Cardiac muscle cell (in vitro differentiated cells and primary cell): ENCODE measurements at regions not wholly inside any gene's neighbourhood (a gene's known extent, or its start where the extent isn't known, plus 50 kb on each side); places are given as distances from the start of the nearest gene placed in this dataset.

Source experiments
- DNase-seq, 2 donors: peaks; one replicate each; pipeline versions ENCODE4 v3.0.0 to v3.0.0-alpha.2; 2010 to 2017; ENCODE audit warnings: low read depth in 1 of 2, low spot score in 1 of 2
- H3K27ac ChIP-seq: fragments of 200-600 bp; sonication (generic); 2 replicates; pipeline ENCODE4 v1.5.1; 2016
- H3K27me3 ChIP-seq: fragments of 200-600 bp; sonication (generic); 2 replicates; pipeline ENCODE4 v1.6.0; 2016; ENCODE audit warnings: control low read depth
- H3K36me3 ChIP-seq: fragments of 200-600 bp; sonication (generic); 2 replicates; pipeline ENCODE4 v1.5.1; 2016; ENCODE audit warnings: control low read depth
- H3K4me1 ChIP-seq: fragments of 200-600 bp; sonication (generic); 2 replicates; pipeline ENCODE4 v1.8.1; 2017; ENCODE audit warnings: low read depth, mild to moderate bottlenecking, mixed run types
- H3K4me3 ChIP-seq: fragments of 200-600 bp; sonication (generic); 2 replicates; pipeline ENCODE4 v1.5.1; 2016; ENCODE audit warnings: mild to moderate bottlenecking
- H3K9me3 ChIP-seq: fragments of 200-600 bp; sonication (generic); 2 replicates; pipeline ENCODE4 v1.5.1; 2017; ENCODE audit warnings: low read depth, mild to moderate bottlenecking, control low read depth
- TF ChIP-seq, protein P1 (sequence below): IDR thresholded peaks from 2 replicates; pipeline ENCODE4 v1.5.1; 2012; ENCODE audit warnings: low read depth, mild to moderate bottlenecking, low read length

DNA sequence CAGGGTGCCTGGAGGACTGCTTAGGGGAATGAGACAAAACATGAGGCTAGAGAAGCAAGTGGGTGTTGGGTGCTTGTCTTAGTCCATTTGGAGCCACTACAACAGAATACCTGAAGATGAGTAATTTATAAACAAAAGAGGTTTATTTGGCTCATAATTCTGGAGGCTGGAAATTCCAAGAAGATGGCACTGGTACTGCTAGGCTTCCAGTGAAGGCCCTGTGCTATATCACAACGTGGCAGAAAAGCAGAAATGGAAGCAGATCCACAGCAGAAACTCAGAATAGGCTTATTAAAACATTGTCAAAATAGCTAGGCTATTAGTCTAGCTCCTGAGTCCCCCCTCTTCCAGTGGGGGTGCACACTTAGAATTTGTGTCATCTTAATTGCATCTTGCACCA, 701.7 kb downstream of the RWDD3 start:
- Histone ChIP-seq H3K27me3 (no peaks in the 10 kb centered on the region), H3K4me3 (no peak overlapping the region), H3K4me1 (no peaks in the 10 kb centered on the region), H3K9me3 (no peaks in the 10 kb centered on the region), H3K27ac (no peak overlapping the region), H3K36me3 (no peaks in the 10 kb centered on the region)
- no peak for DNase-seq
- TF ChIP-seq, protein P1, sequence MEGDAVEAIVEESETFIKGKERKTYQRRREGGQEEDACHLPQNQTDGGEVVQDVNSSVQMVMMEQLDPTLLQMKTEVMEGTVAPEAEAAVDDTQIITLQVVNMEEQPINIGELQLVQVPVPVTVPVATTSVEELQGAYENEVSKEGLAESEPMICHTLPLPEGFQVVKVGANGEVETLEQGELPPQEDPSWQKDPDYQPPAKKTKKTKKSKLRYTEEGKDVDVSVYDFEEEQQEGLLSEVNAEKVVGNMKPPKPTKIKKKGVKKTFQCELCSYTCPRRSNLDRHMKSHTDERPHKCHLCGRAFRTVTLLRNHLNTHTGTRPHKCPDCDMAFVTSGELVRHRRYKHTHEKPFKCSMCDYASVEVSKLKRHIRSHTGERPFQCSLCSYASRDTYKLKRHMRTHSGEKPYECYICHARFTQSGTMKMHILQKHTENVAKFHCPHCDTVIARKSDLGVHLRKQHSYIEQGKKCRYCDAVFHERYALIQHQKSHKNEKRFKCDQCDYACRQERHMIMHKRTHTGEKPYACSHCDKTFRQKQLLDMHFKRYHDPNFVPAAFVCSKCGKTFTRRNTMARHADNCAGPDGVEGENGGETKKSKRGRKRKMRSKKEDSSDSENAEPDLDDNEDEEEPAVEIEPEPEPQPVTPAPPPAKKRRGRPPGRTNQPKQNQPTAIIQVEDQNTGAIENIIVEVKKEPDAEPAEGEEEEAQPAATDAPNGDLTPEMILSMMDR, result no peak

DNA sequence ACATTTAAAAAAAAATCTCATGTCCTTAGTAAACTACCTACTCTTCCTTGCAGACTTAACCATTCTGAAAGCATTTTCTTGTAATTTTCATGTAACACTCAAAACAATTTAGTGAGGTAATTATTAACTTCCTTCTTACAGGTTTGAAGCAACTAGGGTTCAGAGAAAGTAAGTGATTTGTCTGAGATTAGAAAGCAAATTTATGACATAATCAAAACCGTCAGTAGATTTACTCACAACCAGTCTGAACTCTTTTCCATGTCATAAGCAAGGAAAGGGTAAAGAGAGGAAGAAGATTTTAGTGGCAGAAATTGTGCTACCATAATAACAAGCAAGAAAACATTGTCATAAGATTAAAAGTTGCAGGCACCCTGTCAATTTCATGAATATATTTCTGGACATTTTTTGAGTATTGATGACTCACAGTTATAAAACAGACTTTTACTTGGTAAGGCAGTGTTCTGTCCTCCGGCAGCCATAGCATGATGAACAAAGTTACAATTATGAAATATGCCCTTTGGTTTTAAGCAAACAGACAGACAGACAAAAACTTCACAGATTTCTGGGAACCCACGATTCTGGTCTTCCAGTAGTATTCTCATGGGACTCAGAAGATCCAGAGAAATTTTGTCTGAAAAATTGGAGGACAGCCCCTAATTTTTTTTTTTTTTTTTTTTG, 707.2 kb downstream of the RWDD3 start:
- no peaks in the 10 kb centered on the region for H3K4me1 ChIP-seq
- no peaks in the 10 kb centered on the region for H3K27me3 ChIP-seq
- no peak overlapping the region for H3K4me3 ChIP-seq
- no peaks in the 10 kb centered on the region for H3K9me3 ChIP-seq
- H3K36me3 ChIP-seq, result no peaks in the 10 kb centered on the region
- TF ChIP-seq, protein P1, result no peak
- no peak overlapping the region for H3K27ac ChIP-seq
- no peak for DNase-seq

DNA sequence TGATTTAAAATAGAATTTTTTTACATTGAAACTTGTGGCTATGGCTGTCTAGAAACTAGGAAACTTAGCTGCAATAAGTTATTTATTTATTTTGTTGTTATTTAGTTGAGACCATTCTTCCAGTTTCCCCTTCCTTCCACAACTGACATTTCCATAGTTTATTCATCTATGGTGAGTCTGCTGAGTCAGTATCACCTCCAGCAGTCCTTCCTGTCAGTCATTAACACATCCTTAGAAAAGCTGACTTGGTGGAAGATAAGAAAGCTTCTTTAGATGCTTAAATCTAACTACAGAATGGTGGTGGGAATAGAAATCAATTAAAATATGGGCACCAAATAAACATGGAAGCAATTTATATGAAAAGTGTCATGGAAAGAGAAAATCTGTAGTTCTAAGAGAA, 714.0 kb downstream of the RWDD3 start:
- DNase-seq, result no peak
- no peak overlapping the region for H3K27ac ChIP-seq
- H3K4me3 ChIP-seq, result no peak overlapping the region
- H3K9me3 ChIP-seq, result no peaks in the 10 kb centered on the region
- no peaks in the 10 kb centered on the region for H3K4me1 ChIP-seq
- no peaks in the 10 kb centered on the region for H3K36me3 ChIP-seq
- H3K27me3 ChIP-seq, result no peaks in the 10 kb centered on the region
- TF ChIP-seq, protein P1, result no peak

DNA sequence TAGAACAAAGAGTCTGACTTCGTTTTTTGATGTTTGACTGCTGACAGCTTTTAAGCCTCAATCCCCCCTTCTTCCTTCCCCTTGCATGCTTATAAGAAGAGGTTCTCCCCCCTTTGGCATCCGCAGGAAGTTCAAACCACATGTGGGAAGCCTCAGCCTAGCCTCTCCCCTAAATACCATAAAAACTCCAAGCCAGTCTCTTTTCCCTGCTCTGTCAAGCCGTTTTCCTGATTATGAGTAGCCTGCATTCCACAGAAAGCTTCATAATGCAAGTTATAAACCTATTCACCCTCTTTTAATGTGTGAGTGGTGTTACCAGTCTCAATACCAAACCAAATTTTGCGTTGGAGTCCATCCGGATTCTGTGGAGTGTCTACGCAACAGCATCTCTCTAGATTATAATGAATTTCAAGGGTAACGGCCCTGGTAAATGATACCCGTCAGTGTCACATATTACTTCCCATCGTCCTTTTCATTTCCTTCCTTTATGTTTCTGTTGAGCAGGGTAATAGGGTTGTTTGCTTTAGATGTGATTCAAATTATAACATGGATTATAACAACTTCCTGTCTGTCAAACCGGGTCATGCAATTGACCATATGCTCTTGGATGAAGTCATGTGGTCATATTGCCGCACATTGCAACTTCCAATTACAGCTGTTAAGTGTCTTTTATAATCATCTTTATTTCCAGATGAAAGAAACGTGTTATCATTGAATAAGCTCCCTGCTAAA, 717.5 kb downstream of the RWDD3 start:
- TF ChIP-seq, protein P1, result no peak

DNA sequence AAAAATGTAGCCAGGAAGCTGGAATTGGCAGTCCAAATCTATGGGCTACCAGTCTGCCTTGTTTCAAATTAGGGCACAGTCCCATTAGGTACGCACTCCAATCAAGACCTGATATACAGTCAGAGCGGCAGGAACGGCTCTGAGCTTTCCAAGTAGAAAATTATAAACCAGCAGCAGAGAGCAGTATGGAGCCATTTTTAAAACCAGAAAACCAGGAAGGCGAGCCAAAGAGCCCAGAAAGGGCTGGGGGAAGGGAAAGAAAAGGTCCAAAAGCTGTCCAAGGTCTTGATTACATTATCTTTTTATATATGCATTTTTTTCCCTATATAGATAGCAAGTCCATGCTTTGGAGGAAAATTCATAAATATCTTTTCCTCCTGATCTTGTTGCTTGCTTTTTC, 719.0 kb downstream of the RWDD3 start:
- Histone ChIP-seq H3K27me3 (no peaks in the 10 kb centered on the region), H3K27ac (no peak overlapping the region), H3K36me3 (no peaks in the 10 kb centered on the region), H3K4me3 (no peak overlapping the region), H3K4me1 (no peaks in the 10 kb centered on the region), H3K9me3 (no peaks in the 10 kb centered on the region)
- peak; percentile 44 to 55 for DNase-seq
- TF ChIP-seq, protein P1, result peak; percentile 29

More for the DNA sequence above, 717.5 kb downstream of the RWDD3 start:
- H3K4me3 ChIP-seq, result no peak overlapping the region
- H3K9me3 ChIP-seq, result no peaks in the 10 kb centered on the region
- no peak overlapping the region for H3K27ac ChIP-seq
- H3K27me3 ChIP-seq, result no peaks in the 10 kb centered on the region
- DNase-seq, result peak in 1 of 2 donors; percentile 5
- H3K4me1 ChIP-seq, result no peaks in the 10 kb centered on the region
- H3K36me3 ChIP-seq, result no peaks in the 10 kb centered on the region
